Activated gamma-delta T cell treated with anti-CD3 and anti-CD28 coated beads, Interleukin-2, amount 50 U/mL, for 16 hours (primary cell): ENCODE measurements at regions not wholly inside any gene's neighbourhood (a gene's known extent, or its start where the extent isn't known, plus 50 kb on each side); places are given as distances from the start of the nearest gene placed in this dataset.

Experiments used
- DNase-seq: peaks from one replicate; pipeline ENCODE4 v3.0.0-alpha.2; 2020; ENCODE audit warnings: low read depth

DNA sequence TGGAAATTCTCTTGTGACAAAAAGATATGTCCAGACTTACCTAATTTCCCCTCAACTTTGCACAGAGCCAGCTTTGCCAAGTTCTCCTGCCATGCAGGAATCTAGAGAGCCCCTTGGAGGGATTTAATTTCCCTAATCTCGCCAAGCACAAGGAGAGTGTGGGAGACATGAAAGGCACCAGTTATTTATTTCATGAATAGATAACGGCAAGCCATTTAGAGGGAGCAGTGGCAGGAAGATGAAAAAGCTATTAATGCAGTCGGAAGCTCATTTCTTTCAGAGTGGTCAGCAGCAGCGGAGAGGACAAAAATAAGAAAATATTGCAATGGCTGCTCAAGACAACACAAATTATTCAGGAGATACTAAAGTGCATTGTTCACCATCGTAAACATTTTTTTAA is 150.9 kb upstream of the WSCD2 start:
- DNase-seq, result no peak

DNA sequence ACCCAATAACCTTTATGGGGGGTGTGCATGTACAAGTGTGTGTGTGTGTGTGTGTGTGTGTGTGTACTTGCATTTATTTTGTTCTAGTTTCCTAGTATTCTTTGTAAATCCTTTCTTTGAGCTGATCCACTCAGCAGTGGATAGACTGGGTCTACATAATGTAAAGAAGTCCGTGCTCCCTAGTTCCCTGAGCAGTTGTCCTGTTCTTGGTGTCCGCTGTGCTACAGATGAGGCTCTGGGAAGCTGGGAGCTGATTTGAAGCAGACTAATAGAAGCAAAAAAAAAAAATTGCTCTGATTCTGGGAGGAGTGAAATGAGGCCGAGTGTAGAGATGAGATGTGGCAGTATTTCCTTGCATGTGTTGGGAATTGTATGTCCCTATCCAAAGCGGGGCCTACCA is 150.4 kb upstream of the WSCD2 start:
- no peak for DNase-seq

DNA sequence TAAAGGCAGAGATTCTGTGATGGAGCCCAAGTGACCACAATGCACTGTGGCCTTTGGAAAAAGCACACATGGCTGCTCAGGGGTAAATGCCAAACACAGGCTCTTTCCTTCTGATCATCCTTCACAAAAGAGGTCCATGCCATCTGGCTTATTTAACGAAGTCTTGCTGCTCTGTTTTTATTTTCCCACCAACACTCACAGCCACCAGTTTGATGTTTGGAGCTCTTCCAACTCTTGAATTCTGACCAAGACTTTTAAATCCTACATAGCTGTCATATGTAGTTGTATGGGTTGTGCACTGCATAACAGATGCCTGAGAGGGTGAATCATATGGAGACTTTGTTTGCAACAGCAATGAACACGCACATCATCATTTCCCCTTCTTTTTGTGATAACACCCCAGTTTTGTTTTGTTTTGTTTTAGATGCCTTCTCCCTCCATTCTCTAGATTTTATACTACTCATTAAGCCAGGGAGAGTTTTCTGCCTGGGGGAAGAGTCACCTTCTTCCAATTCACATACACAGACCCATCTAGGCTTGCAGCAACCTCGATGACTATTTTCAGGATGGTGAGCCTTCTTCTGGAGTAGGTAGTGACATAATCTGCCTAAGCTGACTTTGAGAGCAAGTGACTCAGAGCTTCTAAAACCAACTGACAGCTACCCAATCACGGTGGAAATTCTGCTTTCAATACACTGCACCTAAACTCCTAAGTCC is 145.2 kb upstream of the WSCD2 start:
- DNase-seq, result no peak

DNA sequence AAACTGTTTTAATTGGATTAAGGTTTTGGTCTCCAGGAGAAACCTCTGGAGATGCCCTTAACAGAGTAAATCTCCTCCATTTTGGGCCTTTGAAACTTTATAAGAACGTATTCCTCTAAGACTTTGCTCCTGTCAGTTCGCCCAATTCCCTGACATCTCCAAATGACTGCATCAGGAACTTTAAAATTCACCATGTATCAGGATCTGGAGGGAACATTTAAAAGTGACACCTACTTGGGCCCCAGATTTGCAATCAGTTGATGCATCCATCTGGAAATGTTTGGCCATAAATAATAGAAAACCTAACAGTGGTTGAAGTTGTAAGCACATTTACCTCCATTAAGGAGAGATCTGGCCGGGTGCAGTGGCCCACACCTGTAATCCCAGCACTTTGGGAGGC is 144.1 kb upstream of the WSCD2 start:
- DNase-seq, result no peak

DNA sequence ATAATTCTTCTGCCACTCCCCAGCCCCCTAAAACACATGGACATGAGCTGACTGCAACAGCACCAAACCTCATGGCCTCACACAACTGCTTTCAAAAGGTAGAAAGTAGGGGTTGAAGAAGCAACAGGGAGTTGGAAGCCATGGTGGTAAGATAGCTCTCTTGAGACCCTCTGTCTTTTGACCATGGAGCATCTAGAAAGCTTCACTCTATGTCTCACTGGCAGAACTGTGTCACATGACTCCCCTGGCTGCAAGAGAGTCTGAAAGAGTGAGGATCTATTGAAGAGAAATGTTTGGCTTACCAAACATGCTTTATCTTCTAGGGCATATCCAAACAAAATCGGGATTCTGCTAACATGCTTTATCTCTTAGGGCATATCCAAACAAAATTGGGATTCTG is 142.9 kb upstream of the WSCD2 start:
- no peak for DNase-seq

DNA sequence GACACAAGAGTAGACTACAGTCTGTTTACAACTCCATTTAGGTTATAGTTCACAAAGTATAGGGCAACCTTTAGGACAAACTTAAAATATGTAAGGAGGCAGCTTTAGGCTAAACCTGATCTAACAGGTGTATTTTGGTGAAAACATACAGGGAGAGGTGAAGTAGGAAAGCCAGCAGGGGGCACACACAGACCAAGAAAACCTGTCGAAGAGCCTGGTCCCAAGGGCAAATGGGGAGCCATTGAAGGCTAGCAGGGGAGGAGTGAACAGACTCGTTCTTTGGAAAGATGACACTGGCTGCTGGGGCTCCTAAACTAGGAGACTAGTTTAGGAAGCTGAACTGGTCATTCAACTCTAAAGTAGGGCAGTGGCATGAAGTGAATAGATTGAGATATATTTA is 138.8 kb upstream of the WSCD2 start:
- no peak for DNase-seq

DNA sequence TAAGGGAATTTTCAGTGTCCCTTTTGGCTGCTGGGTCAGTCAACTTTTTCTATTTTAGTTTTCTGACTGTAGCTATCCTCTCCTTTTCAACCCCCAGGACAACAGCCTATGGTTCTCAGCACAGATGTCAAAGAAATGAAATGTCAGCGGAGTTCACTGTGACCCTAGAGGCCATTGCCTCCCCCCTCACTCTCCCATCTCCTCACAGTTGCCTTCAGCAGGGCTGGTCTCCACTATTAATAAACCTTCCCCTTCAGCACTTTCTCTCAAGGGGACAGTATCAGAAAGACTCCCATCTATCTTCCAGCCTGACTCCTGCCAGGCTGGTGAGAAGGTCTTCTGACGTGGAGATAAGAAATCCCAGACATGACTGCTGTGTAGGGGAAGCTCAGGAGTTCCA is 137.1 kb upstream of the WSCD2 start:
- no peak for DNase-seq

DNA sequence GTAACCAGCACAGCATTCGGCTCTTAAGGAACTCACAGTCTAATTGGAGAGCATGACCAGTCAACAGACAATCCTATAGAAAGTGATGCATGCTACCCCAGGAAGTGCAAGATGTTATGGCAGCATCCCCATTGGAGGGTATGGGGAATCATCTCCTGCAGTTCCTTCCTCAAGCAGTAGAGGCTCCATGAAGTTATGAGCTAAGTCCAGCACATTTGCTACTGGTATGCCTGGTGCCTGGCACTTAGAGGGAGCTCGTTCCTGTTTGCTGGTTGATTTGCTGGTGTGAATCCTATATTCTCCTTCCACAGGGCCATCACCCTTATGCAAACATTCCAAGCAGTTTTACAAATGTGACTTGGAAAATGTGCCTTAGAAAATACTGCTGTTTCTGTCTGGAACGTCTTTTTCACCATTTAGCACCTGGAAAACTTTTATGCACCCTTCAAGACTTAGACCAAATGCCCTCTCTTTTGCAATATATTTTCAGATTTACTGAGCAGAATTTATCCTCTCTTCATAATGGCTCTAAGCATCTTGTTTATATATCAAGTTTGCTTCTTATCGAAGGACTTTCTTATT is 136.1 kb upstream of the WSCD2 start:
- no peak for DNase-seq

DNA sequence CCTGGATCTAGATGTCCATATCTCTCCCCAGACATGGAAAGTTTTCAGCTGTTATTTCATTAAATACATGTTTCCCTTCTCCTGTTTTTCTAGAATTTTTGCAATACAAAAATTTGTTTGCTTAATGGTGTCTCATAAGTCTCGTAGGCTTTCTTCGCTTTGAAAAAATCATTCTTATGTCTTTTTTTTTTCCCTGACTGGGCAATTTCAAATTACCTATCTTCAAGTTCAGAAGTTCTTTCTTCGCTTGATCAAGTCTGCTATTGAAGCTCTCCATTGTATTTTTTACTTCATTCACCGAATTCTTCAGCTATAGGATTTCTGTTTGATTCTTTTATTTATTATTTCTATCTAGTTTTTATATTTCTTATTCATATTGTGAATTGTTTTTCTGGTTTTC is 130.2 kb upstream of the WSCD2 start:
- DNase-seq, result no peak

DNA sequence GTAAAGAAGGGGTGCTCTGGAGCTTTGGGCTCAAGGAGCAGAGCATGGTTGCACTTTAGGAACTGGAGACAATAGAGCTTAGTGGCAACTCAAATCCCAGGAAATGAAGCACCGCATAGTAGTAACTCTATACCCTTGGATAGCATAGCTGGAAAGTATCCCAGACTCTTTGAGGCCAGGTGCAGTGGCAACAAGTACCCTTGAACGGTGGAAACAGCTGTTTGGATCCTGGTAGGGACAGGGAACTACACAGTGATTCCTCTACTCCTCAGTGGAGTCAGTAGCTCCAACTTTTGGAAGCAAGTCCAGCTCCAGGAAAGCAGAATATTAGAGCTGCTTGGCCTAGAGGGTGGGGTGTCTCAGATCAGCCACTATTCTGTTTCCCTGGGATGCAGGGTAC is 129.0 kb upstream of the WSCD2 start:
- DNase-seq, result no peak

DNA sequence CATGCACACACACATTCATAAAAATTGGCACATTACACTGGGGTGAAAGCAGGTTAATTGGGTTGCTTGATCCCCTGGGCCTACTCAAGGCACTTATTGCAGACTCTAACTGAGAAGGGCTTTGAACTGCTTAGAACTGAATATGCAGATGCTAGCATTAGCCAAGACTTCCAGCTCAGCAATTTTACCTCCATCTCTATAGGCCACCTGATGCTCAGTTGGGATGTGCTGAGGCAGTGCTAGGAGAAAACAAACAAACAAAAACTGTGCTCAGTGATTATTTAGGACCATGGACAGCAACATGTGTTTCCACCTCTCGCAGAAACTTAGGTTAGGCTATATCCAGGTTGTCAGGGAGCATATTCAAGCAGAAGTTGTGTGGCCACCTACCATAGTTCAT is 124.8 kb upstream of the WSCD2 start:
- DNase-seq, result no peak

DNA sequence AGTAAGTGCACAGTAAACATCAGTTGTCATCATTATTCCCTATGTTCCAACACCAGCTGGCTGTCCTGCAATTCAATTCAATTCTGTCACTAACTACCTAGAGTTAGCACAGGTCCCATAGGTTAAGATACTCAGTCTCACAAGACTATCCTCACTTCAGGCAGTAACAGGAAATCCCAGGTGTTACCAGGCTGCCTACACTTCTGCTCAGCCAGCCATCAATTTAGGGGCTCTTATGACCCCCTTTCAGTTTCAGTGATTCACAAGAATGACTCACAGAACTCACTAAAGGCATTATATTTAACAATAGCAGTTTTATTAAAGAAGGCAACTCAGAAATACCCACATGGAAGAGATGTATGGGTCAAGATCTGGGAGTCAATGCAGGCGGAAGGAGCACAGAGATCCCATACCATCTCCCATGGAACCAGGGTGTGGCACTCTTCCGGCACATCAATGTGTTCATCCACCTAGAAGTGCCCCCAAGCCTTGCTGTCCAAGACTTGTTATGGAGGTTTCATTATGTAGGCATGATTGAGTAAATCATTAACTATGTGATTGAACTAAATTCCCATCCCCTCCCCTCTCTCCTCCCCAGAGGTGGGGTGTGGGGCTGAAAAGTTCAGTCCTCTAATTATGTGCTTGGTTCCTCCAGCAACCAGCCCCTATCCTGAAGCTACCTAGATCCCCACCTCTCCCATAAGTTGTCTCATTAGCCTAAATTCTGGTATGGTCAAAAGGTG is 120.8 kb upstream of the WSCD2 start:
- no peak for DNase-seq

DNA sequence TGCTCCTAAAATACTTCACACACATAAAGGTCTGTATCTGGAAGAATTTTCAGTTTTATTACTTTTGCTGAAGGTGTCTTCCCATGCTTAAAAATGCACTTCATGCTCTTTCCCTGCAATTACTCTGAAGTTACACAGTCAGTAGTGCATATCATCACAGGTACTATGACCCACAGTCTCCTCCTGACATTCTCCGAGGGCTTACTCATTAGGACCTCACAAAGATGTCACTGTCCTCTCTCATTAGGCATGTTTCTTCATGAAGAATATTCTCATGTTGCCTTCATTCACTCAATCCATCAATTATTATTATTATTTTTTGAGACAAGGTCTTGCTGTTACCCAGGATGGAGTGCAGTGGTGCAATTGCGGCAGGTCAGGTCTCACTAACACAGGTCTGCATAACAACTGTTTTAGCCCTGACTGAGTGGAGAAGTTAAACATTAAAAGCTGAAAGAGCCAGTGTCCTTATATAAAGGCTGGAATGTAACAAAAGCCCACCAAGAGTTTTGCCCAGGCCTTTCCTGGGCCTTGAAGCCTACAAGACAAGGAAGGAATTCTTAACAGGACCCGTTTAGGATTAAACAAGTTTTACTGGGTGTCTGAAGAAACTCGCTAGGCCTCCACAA is 119.5 kb upstream of the WSCD2 start:
- no peak for DNase-seq

DNA sequence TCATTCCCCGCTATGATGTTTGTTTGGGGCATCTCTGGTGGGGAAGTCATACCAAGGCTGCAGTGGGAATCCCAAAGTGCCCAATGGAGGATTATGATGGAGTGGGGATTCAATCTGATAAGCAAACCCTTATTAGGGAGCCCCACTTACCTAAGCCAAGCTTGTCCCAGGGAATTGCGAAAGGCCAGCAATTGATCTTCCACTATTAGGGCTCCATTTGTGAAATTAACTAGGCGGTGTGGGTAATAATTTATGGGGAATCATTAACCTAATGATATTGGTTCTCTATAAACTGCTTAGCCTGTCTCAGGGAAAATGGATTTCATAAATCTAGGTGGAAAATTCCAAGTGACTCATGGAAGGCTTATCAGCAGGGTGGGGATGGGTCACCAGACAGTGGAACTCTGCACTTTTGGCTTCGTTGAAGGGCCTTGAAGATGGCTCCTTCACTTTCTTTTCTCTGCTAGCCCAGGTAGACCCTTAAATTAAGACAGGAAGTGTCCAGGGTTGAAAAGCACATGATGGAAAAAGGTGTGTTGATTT is 113.0 kb upstream of the WSCD2 start:
- no peak for DNase-seq

DNA sequence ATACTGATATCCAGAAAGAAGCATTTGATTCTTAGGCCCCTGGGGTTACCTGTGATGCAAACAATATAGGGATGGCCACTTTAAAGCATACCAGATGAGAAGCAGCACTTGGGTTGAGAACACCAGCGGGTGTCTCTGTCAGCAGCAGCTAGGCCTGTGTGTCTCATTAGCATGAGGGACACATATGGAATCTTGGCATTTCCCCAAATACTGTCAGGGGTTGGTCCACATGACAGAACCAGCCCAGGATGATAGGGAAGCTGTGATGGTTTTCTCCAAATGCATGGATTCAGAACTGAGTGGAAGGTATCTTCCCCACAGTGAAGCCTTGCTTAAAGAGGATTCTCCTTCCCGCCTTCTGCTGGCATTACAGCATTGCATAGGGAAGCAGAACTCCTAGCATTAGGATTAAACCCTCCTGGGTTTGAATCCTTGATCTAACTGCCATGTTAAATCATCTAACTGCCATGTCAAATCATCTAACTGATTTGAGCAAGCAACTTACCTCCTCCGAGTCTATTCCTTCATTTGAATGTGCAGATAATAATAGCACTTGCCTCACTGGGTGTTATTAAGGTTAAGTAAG is 111.5 kb upstream of the WSCD2 start:
- no peak for DNase-seq

DNA sequence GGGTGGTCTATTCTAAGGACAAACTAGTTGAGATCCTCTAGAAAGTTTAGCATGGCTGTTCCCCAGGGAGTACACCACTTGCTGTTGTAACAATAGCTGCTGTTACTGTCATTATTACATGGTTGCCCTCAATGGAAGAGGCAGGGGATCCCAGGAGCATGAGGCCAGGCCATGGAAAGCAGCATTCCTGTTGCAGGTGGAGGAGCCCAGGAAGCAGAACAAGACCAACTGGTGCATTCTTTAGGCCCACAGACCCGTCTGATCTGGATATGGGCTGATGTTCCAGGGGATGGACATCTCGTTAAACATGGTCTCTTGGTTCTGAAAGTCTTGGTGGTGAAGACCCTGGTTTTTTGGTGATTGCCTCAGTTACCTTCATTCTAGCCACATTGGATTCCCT is 109.2 kb upstream of the WSCD2 start:
- DNase-seq, result no peak

DNA sequence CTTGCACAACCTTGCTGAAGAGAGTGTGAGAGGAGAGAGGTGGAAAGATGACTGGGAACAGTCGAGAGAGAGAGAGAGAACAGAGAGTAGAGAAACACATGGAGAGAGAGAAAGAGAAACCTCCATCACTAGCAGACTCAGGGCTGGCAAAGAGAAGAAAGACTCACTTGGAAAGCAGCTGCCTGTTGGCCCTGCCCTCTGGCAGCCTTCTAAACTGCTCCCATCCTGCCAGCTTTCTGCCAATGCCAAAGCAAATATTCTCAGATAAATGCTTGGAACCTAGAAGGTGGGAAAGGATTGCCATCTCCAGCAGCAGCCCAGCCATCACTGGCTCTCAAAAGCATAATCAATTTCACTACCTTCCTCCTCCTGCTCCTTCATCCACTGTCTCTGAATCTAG is 107.9 kb upstream of the WSCD2 start:
- DNase-seq, result no peak

DNA sequence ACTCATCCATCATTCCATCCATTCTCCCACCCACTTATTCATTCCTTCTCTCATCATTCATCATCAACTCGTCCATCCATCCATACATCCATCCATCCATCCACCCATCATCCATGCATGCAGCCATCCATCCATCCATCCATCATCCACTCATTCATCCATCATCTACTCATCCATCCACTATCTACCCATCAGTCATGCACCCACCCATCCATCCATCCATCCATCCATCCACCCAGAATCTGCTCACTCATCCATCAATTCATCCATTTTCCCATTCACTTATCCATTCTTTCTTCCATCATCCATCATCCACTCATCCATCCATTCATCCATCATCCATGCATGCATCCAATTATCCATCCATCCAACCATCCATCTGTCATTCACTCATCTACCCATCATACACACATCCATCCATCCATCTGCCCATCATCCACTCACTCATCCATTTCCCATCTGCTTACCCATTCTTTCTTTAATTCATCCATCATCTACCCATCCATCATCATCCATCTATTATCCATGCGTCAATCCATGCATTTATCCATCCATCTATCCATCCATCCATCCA is 107.1 kb upstream of the WSCD2 start:
- DNase-seq, result no peak

DNA sequence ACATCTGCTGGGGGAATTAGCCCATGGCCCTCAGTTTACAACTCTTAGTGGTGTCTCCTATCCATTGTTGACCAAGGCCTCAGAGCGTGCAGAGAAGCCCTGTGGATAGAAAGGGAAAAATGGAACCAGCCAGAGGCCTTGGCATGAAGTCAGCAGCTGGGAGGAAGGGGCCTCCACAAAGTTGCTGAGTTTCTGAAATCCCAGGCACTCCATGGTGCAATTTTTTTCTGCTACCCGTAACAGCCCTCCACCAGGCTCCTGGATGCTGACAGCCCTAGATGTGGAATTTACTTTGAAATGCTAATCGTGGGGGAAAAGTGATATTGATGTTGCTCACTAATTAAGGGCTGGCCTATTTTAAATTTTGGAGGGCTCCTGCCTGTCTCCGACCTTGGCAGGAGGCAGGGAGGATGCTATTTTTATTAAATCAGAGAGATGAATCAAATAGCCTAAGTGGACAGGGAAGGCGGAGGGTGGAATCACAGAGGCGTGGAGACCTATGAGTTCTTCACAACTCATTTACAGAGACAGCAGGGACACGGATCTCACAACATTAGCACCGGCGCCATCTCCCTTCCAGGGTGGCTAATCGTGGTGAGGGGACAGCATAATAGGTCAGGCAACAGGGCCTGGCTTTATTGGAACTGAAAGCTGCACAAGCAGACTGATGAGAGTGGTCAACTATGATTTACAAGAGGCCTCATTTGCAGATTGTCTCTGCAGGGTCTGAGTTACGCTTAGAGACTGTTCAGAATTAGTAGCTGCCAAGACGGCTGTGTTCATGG is 99.8 kb upstream of the WSCD2 start:
- DNase-seq, result no peak

DNA sequence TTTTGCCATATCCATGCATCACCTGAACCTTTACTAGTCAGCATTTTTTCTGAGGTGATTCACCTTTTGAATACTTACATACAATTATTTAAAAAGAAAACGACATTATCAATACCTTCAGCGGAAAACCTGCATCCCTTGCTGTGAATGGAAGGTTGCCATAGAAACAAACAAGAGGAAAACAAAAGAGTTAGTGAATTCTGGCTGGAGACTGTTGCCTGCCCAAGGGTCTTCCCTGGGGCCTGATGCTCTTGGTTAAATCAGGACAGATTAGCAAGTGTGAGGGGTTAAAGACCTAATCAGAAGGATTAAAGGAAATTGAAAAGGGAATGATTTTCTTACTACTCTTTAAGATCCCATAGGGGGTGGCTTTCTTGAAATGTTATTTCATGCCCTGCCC is 96.0 kb upstream of the WSCD2 start:
- no peak for DNase-seq

DNA sequence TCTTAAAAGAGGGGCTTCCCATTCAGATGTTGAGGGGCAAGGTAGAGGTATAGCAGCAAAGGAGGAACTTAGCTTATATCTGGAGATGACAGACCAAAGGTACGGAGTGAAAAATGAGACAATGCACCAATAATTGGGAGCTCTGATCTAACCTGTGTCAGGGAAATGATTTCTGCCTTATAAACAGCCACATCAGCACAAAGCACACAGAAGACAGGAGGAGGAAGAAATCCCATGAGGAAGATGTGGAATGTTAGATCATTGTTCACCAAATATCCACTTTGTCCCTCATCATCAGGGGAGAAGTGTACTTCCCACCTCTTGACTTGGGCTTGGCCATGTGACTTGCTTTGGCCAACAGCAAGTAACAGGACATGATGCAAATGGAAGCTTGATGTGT is 93.7 kb upstream of the WSCD2 start:
- no peak for DNase-seq
